GM19035 (cell line): ENCODE measurements at regions not wholly inside any gene's neighbourhood (a gene's known extent, or its start where the extent isn't known, plus 50 kb on each side); places are given as distances from the start of the nearest gene placed in this dataset.
"Not testable (repeated sequence)": the region's sequence is repeated elsewhere in the genome, so short reads cannot be mapped to it uniquely, and the experiment has no call there.

Experiments used
- ATAC-seq: cut with Tn5 transposase; IDR thresholded peaks from one replicate; pipeline ENCODE4 v1.9.1; 2021; ENCODE audit not compliant: unreplicated experiment

GRCh38 chr3:5731100-5731499 lies 543.6 kb downstream of the EDEM1 start:
- no peak for ATAC-seq

- ATAC-seq, result no peak
These were observed 544.6 kb downstream of the EDEM1 start for GRCh38 chr3:5732081-5732480.

GRCh38 chr3:5733995-5734394 lies 546.5 kb downstream of the EDEM1 start:
- ATAC-seq, result no peak

- ATAC-seq, result no peak
These were observed 548.4 kb downstream of the EDEM1 start for GRCh38 chr3:5735896-5736295.

GRCh38 chr3:5739299-5739935 lies 551.9 kb downstream of the EDEM1 start:
- no peak for ATAC-seq

GRCh38 chr3:5739949-5740348 lies 552.4 kb downstream of the EDEM1 start:
- ATAC-seq, result no peak

- ATAC-seq, result no peak
These were observed 553.5 kb downstream of the EDEM1 start for GRCh38 chr3:5741017-5741416.

GRCh38 chr3:5750091-5750490 lies 562.6 kb downstream of the EDEM1 start:
- no peak for ATAC-seq

- no peak for ATAC-seq
These were observed 563.5 kb downstream of the EDEM1 start for GRCh38 chr3:5750874-5751640.

GRCh38 chr3:5754602-5755001 lies 567.1 kb downstream of the EDEM1 start:
- ATAC-seq, result no peak

- ATAC-seq, result no peak
These were observed 568.9 kb downstream of the EDEM1 start for GRCh38 chr3:5756443-5756842.

GRCh38 chr3:5757213-5757804 lies 569.8 kb downstream of the EDEM1 start:
- no peak for ATAC-seq

GRCh38 chr3:5758699-5759098 lies 571.2 kb downstream of the EDEM1 start:
- ATAC-seq, result no peak

GRCh38 chr3:5762506-5762905 lies 575.0 kb downstream of the EDEM1 start:
- no peak for ATAC-seq

- ATAC-seq, result no peak
These were observed 579.3 kb downstream of the EDEM1 start for GRCh38 chr3:5766848-5767247.

GRCh38 chr3:5767304-5767703 lies 579.8 kb downstream of the EDEM1 start:
- ATAC-seq, result no peak

- ATAC-seq, result no peak
These were observed 580.9 kb downstream of the EDEM1 start for GRCh38 chr3:5768281-5768945.

- ATAC-seq, result no peak
These were observed 582.3 kb downstream of the EDEM1 start for GRCh38 chr3:5769825-5770224.

GRCh38 chr3:5774337-5774736 lies 586.8 kb downstream of the EDEM1 start:
- no peak for ATAC-seq

GRCh38 chr3:5775100-5775499 lies 587.6 kb downstream of the EDEM1 start:
- not testable (repeated sequence) for ATAC-seq

- no peak for ATAC-seq
These were observed 597.2 kb downstream of the EDEM1 start for GRCh38 chr3:5784690-5785089.
